Activated CD8-positive, alpha-beta T cell treated with anti-CD3 and anti-CD28 coated beads for 36 hours (primary cell): ENCODE measurements at regions not wholly inside any gene's neighbourhood (a gene's known extent, or its start where the extent isn't known, plus 50 kb on each side); places are given as distances from the start of the nearest gene placed in this dataset.

ENCODE experiments used
- ATAC-seq: fragments of 200-7000 bp; cut with Tn5 transposase; one replicate; pipeline ENCODE4 v1.10.0; 2021; ENCODE audit warnings: mild to moderate bottlenecking, moderate library complexity
- CTCF ChIA-PET: fragments of 350-600 bp; sonication (Branson Sonifier 250); formaldehyde crosslinking; loops from one replicate; lab custom pipeline; 2021; ENCODE audit warnings: antibody characterized with exemption; lab: Charles Lee
- POLR2A ChIA-PET: fragments of 350-600 bp; sonication (Branson Sonifier 250); formaldehyde crosslinking; loops from one replicate; lab custom pipeline; 2021; ENCODE audit warnings: antibody characterized with exemption; lab: Charles Lee
- DNase-seq: peaks from one replicate; pipeline ENCODE4 v3.0.0-alpha.2; 2020
- H3K27ac Mint-ChIP-seq: one replicate; pipeline ENCODE4 v1.8.0; 2021; ENCODE audit warnings: mild to moderate bottlenecking, mixed read lengths
- H3K27me3 Mint-ChIP-seq: one replicate; pipeline ENCODE4 v1.8.0; 2021; ENCODE audit warnings: mixed read lengths
- H3K36me3 Mint-ChIP-seq: one replicate; pipeline ENCODE4 v1.8.0; 2021; ENCODE audit warnings: low read depth, mixed read lengths
- H3K4me1 Mint-ChIP-seq: one replicate; pipeline ENCODE4 v1.8.0; 2021; ENCODE audit warnings: low read depth, mixed read lengths
- H3K4me3 Mint-ChIP-seq: one replicate; pipeline ENCODE4 v1.8.0; 2021; ENCODE audit warnings: mild to moderate bottlenecking, moderate library complexity, mixed read lengths
- H3K9me3 Mint-ChIP-seq: one replicate; pipeline ENCODE4 v1.8.0; 2021; ENCODE audit warnings: mixed read lengths
- CTCF ChIP-seq: fragments of 200-600 bp; IDR thresholded peaks from one replicate; pipeline ENCODE4 v1.8.0; 2022; ENCODE audit warnings: antibody characterized with exemption, mild to moderate bottlenecking
- intact Hi-C: fragments of 100-400 bp; cut with micrococcal nuclease; formaldehyde crosslinking; loops from one replicate; pipeline ENCODE4 v1.10.0; 2022

- Mint-ChIP-seq H3K9me3 (peaks cover 15% of the 10 kb centered on the region), H3K4me1 (no peaks in the 10 kb centered on the region), H3K4me3 (no peak overlapping the region), H3K27ac (no peak overlapping the region), H3K27me3 (no peaks in the 10 kb centered on the region), H3K36me3 (no peaks in the 10 kb centered on the region)
- TF ChIP-seq CTCF, result no peak
- no peak for ATAC-seq
- DNase-seq, result no peak
- intact Hi-C loops, result no loop called here
- POLR2A ChIA-PET, result no interaction called here
- CTCF ChIA-PET, result no interaction called here
Observed at GRCh38 chr1:79950511-79950910, 944.0 kb upstream of the ADGRL4 start.

- ATAC-seq (no peak), DNase-seq (no peak)
- H3K9me3 Mint-ChIP-seq, result peaks cover 2% of the 10 kb centered on the region
- ChIA-PET CTCF (no interaction called here), POLR2A (no interaction called here)
- intact Hi-C loops, result no loop called here
- no peaks in the 10 kb centered on the region for H3K36me3 Mint-ChIP-seq
- no peaks in the 10 kb centered on the region for H3K4me1 Mint-ChIP-seq
- no peak overlapping the region for H3K27ac Mint-ChIP-seq
- H3K27me3 Mint-ChIP-seq, result no peaks in the 10 kb centered on the region
- no peak for TF ChIP-seq CTCF
- no peak overlapping the region for H3K4me3 Mint-ChIP-seq
Observed at GRCh38 chr1:79945391-79945790, 938.9 kb upstream of the ADGRL4 start.

- DNase-seq (no peak), ATAC-seq (no peak)
- Mint-ChIP-seq H3K4me1 (no peaks in the 10 kb centered on the region), H3K27me3 (no peaks in the 10 kb centered on the region), H3K9me3 (peaks cover 16% of the 10 kb centered on the region), H3K27ac (no peak overlapping the region), H3K4me3 (no peak overlapping the region), H3K36me3 (no peaks in the 10 kb centered on the region)
- no peak for TF ChIP-seq CTCF
- POLR2A ChIA-PET, result no interaction called here
- CTCF ChIA-PET, result no interaction called here
- intact Hi-C loops, result no loop called here
Observed at GRCh38 chr1:79929356-79929755, 922.8 kb upstream of the ADGRL4 start.

GRCh38 chr1:79928901-79929300, 922.4 kb upstream of the ADGRL4 start:
- Mint-ChIP-seq H3K36me3 (no peaks in the 10 kb centered on the region), H3K4me1 (no peaks in the 10 kb centered on the region), H3K27me3 (no peaks in the 10 kb centered on the region), H3K4me3 (no peak overlapping the region), H3K9me3 (peaks cover 16% of the 10 kb centered on the region), H3K27ac (no peak overlapping the region)
- no peak for TF ChIP-seq CTCF
- DNase-seq, result no peak
- no peak for ATAC-seq
- POLR2A ChIA-PET, result no interaction called here
- intact Hi-C loops, result no loop called here
- CTCF ChIA-PET, result no interaction called here

GRCh38 chr1:79920960-79921669, 914.6 kb upstream of the ADGRL4 start:
- POLR2A ChIA-PET, result no interaction called here
- CTCF ChIA-PET, result no interaction called here
- H3K4me3 Mint-ChIP-seq, result no peak overlapping the region
- no peak for DNase-seq
- H3K27me3 Mint-ChIP-seq, result no peaks in the 10 kb centered on the region
- H3K4me1 Mint-ChIP-seq, result no peaks in the 10 kb centered on the region
- intact Hi-C loops, result no loop called here
- ATAC-seq, result no peak
- no peak overlapping the region for H3K27ac Mint-ChIP-seq
- peaks cover 19% of the 10 kb centered on the region for H3K9me3 Mint-ChIP-seq
- no peak for TF ChIP-seq CTCF
- H3K36me3 Mint-ChIP-seq, result no peaks in the 10 kb centered on the region
